GM23248 (cell line): ENCODE measurements at regions not wholly inside any gene's neighbourhood (a gene's known extent, or its start where the extent isn't known, plus 50 kb on each side); places are given as distances from the start of the nearest gene placed in this dataset.

Experiments
- EZH2 ChIP-seq: fragments of 200-600 bp; sonication (generic); IDR thresholded peaks from 2 replicates; pipeline ENCODE4 v1.6.1; 2018; ENCODE audit warnings: antibody characterized with exemption, mild to moderate bottlenecking; ENCODE audit not compliant: insufficient read depth, poor library complexity, severe bottlenecking
- EZH2phosphoT487 ChIP-seq: fragments of 200-600 bp; sonication (generic); IDR thresholded peaks from 2 replicates; pipeline ENCODE4 v1.6.1; 2018; ENCODE audit warnings: antibody characterized with exemption, moderate library complexity, mild to moderate bottlenecking, low read depth; ENCODE audit not compliant: insufficient read depth

GRCh38 chr5:13505326-13505725, 439.2 kb downstream of the DNAH5 start:
- TF ChIP-seq EZH2phosphoT487 (no peak), EZH2 (no peak)
